GM23338 (cell line): ENCODE measurements at regions not wholly inside any gene's neighbourhood (a gene's known extent, or its start where the extent isn't known, plus 50 kb on each side); places are given as distances from the start of the nearest gene placed in this dataset.

ENCODE experiments used
- EZH2 ChIP-seq: fragments of 200-600 bp; sonication (generic); IDR thresholded peaks from one replicate; pipeline ENCODE4 v1.8.0; 2017; ENCODE audit warnings: antibody characterized with exemption, mild to moderate bottlenecking, low read depth; ENCODE audit not compliant: unreplicated experiment
- EZH2phosphoT487 ChIP-seq: fragments of 200-600 bp; sonication (generic); IDR thresholded peaks from one replicate; pipeline ENCODE4 v1.8.1; 2018; ENCODE audit warnings: antibody characterized with exemption; ENCODE audit not compliant: unreplicated experiment
- ZNF331 ChIP-seq: fragments of 250-450 bp; sonication (Bioruptor Pico); IDR thresholded peaks from 2 replicates; pipeline ENCODE4 v1.5.0; 2020; ENCODE audit warnings: low read depth, mild to moderate bottlenecking, moderate library complexity
- ZNF462 ChIP-seq: fragments of 250-450 bp; sonication (Bioruptor Pico); IDR thresholded peaks from 2 replicates; pipeline ENCODE4 v1.5.0; 2020; ENCODE audit warnings: mild to moderate bottlenecking, moderate library complexity
- TF ChIP-seq, protein P1 (sequence below): IDR thresholded peaks from one replicate; pipeline ENCODE4 v1.6.1; 2018; ENCODE audit warnings: antibody characterized with exemption; ENCODE audit not compliant: unreplicated experiment
- TF ChIP-seq, protein P2 (sequence below), 2 experiments: fragments of 200-600 bp in 1 of 2; sonication (generic) in 1 of 2; conservative IDR thresholded peaks; 2 replicates each; pipeline versions ENCODE4 v1.5.1 to v1.6.1; 2016 to 2017; ENCODE audit warnings: antibody characterized with exemption in 2 of 2, low read depth in 2 of 2, mild to moderate bottlenecking in 2 of 2, moderate library complexity in 1 of 2

DNA sequence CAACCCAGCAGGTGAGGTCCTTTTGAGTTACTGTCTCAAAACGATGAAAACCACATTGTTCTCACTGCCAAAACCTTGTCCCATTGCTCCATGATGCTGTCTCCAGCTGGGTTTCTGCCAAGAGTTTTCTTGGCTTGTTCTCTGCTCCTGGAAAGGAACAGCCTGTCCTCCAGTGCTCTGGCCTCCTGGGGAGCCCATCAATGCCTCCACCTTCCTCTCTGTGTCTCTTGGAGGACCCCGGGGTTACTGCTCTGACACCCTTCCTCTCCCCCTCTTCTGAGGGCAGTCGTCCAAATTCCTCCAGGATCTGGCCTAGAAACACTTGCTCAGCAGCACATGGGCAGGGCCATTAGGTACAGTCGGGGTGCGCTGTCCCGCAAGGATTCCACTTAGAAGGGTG is 63.9 kb upstream of the RGMA start (continued):
- no peak for TF ChIP-seq ZNF462 (CRISPR knock-in tag)
- TF ChIP-seq ZNF331 (CRISPR knock-in tag) = no peak
- TF ChIP-seq, protein P1, sequence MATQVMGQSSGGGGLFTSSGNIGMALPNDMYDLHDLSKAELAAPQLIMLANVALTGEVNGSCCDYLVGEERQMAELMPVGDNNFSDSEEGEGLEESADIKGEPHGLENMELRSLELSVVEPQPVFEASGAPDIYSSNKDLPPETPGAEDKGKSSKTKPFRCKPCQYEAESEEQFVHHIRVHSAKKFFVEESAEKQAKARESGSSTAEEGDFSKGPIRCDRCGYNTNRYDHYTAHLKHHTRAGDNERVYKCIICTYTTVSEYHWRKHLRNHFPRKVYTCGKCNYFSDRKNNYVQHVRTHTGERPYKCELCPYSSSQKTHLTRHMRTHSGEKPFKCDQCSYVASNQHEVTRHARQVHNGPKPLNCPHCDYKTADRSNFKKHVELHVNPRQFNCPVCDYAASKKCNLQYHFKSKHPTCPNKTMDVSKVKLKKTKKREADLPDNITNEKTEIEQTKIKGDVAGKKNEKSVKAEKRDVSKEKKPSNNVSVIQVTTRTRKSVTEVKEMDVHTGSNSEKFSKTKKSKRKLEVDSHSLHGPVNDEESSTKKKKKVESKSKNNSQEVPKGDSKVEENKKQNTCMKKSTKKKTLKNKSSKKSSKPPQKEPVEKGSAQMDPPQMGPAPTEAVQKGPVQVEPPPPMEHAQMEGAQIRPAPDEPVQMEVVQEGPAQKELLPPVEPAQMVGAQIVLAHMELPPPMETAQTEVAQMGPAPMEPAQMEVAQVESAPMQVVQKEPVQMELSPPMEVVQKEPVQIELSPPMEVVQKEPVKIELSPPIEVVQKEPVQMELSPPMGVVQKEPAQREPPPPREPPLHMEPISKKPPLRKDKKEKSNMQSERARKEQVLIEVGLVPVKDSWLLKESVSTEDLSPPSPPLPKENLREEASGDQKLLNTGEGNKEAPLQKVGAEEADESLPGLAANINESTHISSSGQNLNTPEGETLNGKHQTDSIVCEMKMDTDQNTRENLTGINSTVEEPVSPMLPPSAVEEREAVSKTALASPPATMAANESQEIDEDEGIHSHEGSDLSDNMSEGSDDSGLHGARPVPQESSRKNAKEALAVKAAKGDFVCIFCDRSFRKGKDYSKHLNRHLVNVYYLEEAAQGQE = no peak
- no peak for TF ChIP-seq EZH2phosphoT487
- TF ChIP-seq EZH2 = no peak
- TF ChIP-seq, protein P2, sequence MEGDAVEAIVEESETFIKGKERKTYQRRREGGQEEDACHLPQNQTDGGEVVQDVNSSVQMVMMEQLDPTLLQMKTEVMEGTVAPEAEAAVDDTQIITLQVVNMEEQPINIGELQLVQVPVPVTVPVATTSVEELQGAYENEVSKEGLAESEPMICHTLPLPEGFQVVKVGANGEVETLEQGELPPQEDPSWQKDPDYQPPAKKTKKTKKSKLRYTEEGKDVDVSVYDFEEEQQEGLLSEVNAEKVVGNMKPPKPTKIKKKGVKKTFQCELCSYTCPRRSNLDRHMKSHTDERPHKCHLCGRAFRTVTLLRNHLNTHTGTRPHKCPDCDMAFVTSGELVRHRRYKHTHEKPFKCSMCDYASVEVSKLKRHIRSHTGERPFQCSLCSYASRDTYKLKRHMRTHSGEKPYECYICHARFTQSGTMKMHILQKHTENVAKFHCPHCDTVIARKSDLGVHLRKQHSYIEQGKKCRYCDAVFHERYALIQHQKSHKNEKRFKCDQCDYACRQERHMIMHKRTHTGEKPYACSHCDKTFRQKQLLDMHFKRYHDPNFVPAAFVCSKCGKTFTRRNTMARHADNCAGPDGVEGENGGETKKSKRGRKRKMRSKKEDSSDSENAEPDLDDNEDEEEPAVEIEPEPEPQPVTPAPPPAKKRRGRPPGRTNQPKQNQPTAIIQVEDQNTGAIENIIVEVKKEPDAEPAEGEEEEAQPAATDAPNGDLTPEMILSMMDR (conservative IDR thresholded peaks at IDR 0.05; ENCODE audit: low read depth in 2 of 2) = no peak
